RWPE1 (cell line): ENCODE measurements at regions not wholly inside any gene's neighbourhood (a gene's known extent, or its start where the extent isn't known, plus 50 kb on each side); places are given as distances from the start of the nearest gene placed in this dataset.

ENCODE experiments used
- CTCF ChIA-PET: fragments of 350-600 bp; sonication (Branson Sonifier 250); formaldehyde crosslinking; extraction: SDS; loops from one replicate; lab custom pipeline; 2021; lab: Yijun Ruan, JAX
- POLR2A ChIA-PET: fragments of 400-600 bp; formaldehyde crosslinking; extraction: SDS; loops from one replicate; lab custom pipeline; 2020; ENCODE audit warnings: antibody characterized with exemption; ENCODE audit not compliant: low non-redundant PET; lab: Yijun Ruan, JAX
- DNase-seq: peaks from one replicate; pipeline ENCODE4 v3.0.0; 2012; ENCODE audit warnings: low spot score
- H3K27ac ChIP-seq: fragments of 450-650 bp; 2 replicates; pipeline ENCODE4 v1.5.1; 2017
- TF ChIP-seq, protein P1 (sequence below): fragments of 450-650 bp; conservative IDR thresholded peaks from 2 replicates; pipeline ENCODE4 v1.5.1; 2017; ENCODE audit warnings: low read depth, mild to moderate bottlenecking

DNA sequence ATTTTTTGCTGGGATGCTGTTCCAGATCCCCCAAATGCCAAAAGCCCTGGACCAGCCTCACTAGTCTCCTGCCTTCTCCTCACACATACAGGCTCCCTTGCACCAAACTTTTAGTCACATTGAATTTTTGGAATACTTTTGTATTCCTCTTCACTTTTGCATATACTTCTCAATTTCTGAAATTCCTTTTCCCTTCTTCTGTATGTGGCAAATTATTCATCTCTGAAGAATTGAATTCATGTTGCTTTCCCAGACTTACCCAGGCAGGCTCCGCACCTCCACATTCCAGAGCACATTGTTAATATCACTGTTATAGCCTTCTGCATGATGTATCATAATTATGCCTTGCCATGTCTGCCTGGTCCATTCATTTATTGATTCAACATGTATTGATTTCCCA lies 255.3 kb upstream of the POU3F2 start:
- TF ChIP-seq, protein P1, sequence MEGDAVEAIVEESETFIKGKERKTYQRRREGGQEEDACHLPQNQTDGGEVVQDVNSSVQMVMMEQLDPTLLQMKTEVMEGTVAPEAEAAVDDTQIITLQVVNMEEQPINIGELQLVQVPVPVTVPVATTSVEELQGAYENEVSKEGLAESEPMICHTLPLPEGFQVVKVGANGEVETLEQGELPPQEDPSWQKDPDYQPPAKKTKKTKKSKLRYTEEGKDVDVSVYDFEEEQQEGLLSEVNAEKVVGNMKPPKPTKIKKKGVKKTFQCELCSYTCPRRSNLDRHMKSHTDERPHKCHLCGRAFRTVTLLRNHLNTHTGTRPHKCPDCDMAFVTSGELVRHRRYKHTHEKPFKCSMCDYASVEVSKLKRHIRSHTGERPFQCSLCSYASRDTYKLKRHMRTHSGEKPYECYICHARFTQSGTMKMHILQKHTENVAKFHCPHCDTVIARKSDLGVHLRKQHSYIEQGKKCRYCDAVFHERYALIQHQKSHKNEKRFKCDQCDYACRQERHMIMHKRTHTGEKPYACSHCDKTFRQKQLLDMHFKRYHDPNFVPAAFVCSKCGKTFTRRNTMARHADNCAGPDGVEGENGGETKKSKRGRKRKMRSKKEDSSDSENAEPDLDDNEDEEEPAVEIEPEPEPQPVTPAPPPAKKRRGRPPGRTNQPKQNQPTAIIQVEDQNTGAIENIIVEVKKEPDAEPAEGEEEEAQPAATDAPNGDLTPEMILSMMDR = no peak
- no peak overlapping the region for H3K27ac ChIP-seq
- ChIA-PET POLR2A (no interaction called here), CTCF (no interaction called here)
- DNase-seq = no peak

DNA sequence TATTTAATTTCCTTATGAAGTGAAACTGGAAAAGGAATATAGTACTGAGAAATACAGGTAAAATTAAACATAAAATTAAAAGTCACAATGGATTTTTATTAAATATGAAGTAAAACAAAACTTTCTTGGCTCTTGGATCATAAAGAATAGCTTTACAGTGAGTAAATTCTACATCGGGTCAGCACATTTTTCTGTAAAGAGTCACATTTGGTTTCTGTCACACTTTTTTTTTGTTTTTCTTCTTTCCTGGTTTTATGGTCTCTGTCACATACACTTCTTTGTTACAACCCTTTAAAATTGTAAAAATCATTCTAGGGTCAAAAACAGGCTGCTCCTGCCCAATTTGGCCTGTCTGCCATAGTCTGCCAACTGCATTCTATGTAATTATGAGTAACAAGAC lies 254.4 kb upstream of the POU3F2 start:
- ChIA-PET POLR2A (no interaction called here), CTCF (no interaction called here)
- TF ChIP-seq, protein P1 = no peak
- DNase-seq = no peak
- no peak overlapping the region for H3K27ac ChIP-seq

DNA sequence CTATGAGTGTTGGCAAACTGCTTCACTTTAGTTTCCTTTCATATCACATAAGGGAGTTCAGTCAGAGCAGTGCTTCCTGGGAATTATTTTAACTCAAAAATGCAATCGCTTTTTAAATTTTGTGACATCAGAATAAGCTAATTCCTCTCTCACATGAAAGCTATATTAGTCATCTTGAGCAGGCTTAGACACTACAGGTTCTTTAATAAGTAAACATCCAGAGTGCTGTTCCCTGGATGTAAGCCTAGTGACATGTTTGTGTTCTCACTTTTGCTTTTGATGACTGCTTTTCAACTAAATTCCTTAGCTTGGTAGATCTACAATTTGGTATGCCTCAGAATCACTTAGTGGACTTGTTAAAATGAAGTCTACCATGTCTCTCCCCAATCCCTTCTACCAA lies 252.7 kb upstream of the POU3F2 start:
- ChIA-PET CTCF (no interaction called here), POLR2A (no interaction called here)
- DNase-seq = no peak
- H3K27ac ChIP-seq = no peak overlapping the region
- TF ChIP-seq, protein P1 = no peak

DNA sequence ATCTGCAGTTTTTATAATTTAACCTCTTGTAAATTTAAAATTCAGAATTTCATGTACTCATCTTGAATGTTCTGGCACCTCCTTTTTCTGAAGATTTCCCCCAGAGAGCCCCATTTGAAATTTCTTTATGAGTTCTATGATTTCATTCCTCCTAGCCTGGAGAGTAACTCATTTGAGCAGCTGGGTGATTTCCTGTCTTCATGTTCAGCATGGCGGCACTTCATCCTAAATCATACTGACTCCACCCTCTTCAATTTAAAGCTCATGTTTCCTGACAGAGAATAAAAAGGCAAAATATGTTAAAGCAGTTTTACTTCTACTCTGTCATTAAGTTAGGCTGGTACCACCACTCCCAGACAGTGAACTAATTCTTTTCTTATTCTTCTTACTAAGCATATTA lies 250.9 kb upstream of the POU3F2 start:
- DNase-seq = no peak
- CTCF ChIA-PET = no interaction called here
- no peak overlapping the region for H3K27ac ChIP-seq
- TF ChIP-seq, protein P1 = no peak
- POLR2A ChIA-PET = no interaction called here

DNA sequence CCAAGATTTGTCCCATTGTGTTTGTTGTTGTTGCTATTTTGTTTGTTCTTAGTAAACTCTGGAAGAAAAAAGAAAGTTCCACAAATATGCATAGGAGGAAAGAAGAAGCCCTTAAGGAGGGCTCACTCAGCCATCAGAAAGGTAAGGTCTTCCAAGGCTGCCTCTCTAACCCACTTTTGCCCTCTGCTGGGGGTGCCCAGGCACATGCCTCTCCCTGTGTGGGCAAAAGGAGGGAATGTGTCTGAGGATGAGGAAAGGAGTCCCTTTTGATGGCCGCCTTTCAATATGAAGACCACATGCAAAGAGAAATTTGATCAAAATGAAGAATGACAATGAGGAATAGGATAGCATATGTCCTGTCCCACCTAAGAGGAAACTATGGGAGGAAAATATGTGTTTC lies 248.2 kb upstream of the POU3F2 start:
- DNase-seq = no peak
- CTCF ChIA-PET = no interaction called here
- H3K27ac ChIP-seq = no peak overlapping the region
- POLR2A ChIA-PET = no interaction called here
- TF ChIP-seq, protein P1 = no peak

DNA sequence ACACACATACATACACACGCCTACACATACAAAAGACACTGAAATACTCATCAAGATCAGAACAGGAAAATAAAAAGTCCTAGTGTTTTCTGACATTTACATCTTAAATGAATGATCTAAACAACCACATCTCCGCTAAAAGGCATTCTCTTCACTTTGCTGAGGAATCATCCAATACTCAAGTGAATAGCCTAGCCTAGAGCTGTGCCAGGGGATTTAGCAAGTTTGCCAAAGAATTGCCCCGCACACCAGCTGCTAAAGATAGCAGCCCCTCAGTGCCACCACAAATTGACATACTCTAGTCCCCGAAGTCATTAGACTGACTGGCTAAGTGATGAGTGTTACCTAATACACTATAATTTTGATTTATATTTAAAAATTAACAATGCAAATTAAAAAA lies 246.8 kb upstream of the POU3F2 start:
- DNase-seq = no peak
- ChIA-PET CTCF (no interaction called here), POLR2A (no interaction called here)
- no peak overlapping the region for H3K27ac ChIP-seq
- TF ChIP-seq, protein P1 = no peak

DNA sequence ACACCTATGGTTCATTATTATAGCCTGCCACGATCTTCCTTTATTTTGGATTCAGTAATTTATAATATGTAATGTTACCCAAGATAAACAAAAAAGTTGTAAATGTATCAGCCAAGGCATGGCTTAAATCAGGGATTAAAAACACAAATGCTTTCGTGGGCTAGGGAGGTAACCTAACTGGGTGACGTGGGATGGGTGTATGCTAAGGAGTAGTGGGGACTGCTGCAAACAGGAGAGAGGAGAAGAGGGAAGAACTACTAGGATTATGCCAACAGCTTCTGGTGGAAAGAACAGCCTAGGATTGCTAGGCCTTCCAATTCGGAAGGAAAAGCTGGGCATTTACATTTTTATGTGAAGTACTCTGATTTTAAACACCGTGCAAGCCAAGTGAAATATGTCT lies 244.8 kb upstream of the POU3F2 start:
- H3K27ac ChIP-seq = no peak overlapping the region
- DNase-seq = no peak
- TF ChIP-seq, protein P1 = no peak
- ChIA-PET POLR2A (no interaction called here), CTCF (no interaction called here)
